Right forelimb (tissue), 1 donor: ENCODE measurements at regions not wholly inside any gene's neighbourhood (a gene's known extent, or its start where the extent isn't known, plus 50 kb on each side); places are given as distances from the start of the nearest gene placed in this dataset.
"Not testable (repeated sequence)": the region's sequence is repeated elsewhere in the genome, so short reads cannot be mapped to it uniquely, and the experiment has no call there.

Experiments used
- DNase-seq: peaks from one replicate; pipeline ENCODE4 v3.0.0-alpha.2; 2018

DNA sequence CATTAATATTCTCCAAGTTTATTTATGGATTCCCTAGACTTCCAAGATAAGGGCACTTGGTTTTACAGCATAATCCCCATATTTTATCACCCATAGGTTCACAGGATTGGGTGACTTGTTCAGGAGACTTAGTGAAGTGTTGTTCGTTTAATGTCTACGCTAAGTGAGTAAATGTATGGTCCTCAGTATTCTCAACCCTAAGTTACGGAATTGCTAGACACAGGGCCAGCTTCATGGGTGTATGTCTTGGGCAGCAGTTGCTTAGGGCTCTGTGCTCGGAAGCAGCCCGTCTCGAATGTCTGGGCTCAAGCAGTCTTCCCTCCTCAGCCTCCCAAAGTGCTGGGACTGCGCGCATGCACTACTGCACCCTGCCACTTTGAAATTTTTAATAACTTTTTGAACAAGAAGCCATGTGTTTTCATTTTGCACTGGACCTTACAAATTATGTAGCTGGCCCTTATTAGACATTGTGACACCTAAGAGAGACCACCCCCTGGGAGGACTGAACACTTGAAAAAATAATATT is 91.5 kb upstream of the ZNF217 start:
- DNase-seq = no peak

DNA sequence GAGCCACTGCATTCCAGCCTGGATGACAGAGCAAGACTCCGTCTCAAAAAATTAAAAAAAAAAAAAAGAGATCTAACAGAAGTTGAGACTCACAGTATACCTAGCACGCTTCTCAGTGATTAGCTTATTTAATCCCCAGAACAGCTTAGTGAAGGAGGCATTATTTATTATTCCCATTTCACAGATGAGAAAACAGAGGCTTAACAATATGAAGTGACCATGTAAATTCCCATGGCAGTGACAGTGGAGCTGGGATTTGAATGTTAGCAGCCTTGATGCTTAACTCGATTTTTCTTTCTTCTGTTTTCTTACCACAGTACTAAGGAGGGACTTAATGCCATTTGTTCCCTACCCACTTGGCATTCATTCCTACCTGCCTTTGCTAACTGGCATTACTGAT is 89.9 kb upstream of the ZNF217 start:
- DNase-seq = no peak

DNA sequence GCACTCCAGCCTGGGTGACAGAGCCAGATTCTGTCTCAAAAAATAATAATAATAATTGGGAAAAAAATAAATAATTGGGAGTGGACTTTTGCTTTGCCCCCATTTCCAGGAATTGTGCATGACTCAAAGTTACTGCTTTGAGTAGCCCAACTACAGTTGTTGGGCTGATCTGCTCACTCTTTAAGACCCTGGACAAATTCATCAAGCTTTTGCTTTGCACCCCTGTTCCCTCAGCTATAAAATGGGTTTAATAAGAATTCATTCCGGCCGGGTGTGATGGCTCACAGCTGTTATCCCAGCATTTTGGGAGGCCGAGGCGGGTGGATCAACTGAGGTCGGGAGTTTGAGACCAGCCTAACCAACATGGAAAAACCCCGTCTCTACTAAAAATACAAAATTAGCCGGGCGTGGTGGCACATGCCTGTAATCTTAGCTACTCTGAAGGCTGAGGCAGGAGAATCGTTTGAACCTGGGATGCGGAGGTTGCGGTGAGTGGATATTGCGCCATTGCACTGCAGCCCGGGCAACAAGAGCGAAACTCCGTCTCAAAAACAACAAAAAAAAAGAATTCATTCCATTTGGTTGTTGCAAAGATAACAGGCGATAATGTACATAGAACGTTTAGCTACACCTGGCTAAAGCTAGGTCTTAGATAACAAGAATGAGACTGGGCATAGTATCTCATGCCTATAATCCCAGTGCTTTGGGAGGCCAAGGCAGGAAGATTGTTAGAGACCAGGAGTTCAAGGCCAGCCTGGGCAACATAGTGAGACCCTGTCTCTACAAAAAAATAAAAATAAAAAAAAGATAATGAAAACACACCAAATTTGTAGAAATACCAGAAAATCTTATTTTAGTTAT is 87.9 kb upstream of the ZNF217 start:
- DNase-seq = no peak

DNA sequence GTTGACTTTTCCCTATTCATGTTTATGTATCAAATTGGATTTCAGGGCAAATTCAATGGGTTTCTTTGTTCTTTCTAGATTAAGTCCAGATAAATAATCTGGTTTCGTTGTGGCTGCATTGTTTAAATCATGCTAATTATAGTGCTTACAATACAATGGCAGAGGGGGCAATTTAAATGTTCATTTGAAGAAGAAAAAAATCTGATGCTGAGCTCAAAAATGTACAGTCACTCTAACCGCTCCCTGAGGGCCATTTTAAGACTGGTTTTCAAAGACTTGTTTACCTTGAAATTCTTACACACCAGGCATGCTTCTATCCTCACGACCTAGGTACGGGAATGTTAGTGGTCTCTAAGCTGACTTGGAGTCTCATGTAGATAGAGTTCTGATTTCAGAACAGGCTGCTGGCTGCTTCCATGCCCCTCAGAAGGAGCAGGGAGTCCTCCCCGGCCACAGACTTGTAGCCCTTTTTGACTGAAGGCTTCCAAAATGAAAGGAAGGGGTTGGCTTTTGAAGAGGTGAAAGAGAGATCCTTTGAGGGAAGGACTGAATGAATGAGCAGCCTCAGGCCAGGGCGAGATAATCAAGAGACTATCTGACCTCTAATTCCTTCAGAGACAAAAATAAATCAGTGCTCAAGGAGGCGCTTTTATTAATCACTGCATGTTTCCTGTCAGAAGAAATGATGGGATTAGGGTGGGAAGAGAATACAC is 86.1 kb upstream of the ZNF217 start:
- DNase-seq = no peak

DNA sequence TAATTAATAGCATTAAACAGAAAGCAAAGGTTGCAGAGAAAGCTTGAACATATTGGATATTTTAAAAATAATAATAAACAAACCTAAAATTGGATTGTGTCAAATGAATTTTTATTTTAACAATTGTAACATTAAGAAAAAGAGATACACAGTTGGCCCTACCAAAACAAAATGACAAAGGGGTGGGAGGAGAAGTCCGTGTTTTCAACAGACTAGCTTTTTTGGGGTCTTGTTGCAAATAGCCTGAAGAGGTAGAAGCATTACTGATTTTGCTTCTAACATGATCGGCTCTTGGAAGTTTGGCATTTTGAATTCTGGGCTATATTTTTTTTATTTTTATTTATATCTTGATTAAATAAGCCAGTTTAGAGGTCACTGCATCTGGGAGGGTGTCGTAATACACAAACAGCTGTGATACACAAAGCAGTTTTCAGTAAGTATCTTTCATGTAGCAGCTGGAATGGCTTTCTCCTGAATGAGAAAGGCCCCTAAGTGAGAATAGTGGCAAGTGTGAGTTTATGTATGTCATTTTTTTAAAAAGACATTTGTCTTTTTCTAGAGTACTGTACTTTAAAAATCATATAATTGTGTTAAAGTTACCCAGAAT is 85.5 kb upstream of the ZNF217 start:
- no peak for DNase-seq

DNA sequence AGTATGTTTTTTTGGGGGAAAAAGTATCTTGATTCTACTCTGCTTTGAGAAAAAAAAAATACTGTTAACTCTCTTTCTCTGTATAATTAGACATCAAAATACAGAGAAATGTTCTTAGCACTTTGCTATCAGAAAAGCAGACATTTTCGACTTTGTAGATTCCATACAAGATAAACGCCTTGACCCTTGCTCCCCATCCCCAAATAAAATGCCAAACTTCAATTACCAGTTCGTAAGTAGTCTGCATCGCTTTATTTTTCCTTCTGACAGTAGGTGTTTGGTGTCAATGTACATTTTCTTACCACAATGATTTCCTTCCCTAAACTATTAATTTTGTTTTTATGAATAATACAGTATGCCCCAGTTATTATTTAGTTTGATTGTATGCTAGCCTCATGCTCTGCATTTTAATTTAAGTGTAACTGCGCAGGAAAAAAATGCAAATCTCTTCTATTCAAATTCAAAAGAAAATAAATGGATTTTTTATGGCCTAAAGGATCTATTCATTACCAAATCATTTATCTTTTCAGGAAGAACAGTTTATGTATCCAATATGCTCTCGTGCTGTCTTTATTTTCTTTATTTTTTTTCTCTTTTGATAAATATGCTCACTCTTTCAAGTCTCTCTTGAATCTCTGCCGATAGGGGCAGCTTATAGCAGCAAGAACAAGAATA is 84.8 kb upstream of the ZNF217 start:
- DNase-seq = no peak

DNA sequence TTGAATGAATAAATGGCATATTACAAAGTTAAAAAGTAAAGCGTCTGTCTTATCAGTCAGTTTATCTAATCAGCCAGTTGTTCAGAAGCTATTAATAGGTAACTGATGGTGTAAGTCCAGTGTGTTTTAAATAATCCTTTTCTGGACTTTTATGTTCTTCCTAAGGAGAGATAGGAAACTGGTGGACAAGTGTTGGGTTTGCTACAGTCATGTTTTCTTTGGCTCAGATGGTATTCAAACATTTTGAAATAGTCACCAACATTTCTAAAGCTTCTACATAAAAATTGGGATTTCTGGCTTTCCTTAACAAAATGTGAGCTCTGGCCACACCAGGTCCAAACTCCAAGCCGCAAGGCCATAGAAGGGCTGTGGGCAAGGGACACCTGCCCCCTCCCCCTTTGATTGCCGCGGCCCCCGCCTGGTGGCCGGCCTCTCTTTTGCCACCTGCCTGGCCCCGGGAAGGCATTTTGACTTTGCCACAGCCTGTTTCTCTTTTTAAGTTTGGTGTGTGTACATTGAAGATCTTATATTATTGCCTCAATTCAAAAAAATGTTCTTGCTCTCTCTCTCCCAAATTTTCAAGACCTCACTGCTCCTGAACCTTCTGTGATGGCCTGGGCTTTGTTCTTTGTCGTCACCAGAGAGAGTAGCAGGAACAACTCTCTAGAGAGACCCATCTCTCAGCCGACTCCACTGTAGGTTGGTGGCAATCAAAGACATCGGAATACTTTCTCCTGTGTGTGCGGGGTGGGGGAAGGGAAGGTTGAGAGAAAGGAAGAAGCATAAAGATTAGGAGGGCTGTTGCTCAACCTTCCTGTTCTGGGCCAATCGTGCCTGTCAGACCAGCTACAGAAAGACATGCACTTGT is 84.0 kb upstream of the ZNF217 start:
- DNase-seq = no peak

DNA sequence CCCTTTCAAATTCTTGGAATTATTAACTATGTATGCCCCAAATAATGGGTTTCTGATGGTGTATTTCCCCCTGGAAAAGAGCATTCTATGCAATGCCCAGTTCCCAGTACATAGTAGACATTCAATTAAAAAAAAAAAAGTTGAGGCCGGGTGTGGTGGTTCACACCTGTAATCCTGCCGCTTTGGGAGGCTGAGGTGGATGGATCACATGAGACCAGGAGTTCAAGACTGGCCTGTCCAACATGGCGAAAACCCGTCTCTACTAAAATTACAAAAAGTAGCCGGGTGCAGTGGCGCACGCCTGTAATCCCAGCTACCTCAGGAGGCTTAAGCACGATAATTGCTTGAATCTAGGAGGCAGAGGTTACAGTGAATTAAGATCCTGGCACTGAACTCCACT is 83.3 kb upstream of the ZNF217 start:
- DNase-seq = no peak

DNA sequence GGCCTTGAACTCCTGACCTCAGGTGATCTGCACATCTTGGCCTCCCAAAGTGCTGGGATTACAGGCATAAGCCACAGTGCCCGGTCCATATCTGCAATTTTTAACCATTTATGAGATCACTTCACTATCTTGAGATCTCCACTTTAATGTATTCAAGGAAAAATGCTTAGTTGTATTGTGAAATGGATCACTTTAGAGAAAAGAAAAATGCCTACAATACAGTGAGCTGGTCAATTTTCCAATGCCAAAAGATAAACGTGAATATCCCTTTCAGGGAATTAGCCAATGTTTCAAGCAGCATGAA is 82.8 kb upstream of the ZNF217 start:
- DNase-seq = no peak

DNA sequence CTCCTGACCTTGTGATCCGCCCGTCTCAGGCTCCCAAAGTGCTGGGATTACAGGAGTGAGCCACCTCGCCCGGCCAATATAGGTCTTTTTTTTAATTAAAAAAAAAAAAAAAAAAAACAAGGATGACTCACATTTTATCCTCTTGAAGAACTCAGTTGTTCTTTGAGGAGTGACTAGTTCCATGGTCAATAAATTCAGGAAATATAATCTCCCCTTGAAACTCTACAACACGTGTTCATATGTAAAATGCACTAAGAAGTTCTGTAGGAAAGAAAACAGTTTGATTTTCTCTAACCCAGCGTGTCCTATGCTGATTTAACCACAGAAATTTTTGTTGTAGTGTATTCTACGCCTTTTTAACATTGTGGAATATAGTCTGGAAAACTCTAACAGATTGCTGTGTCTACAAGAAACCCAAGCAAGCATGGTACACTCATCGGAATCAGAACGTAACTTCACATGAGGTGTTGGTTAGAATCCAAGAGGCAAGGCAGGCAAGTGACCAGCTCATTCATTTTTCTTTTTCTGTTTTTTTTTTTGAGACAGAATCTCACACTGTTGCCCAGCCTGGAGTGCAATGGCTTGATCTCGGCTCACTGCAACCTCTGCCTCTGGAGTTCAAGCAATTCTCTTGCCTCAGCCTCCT is 79.0 kb upstream of the ZNF217 start:
- no peak for DNase-seq

DNA sequence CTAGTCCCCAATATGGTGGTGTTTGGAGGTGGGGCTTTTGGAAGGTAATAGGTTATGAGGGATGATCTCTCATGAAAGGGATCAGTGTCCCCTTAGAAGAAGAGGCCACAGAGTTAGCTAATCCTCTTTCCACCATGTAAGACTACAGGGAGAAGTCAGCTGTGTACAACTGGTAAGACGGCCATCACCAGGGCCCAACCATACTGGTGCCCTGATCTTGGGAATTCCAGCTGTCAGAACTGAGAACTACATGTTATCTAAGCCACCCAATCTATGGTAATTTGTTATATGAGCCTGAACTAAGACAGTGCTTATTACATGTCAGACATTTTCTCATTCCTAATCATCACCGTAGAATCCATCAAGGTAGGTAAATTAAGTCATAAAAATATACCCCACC is 77.7 kb upstream of the ZNF217 start:
- no peak for DNase-seq

DNA sequence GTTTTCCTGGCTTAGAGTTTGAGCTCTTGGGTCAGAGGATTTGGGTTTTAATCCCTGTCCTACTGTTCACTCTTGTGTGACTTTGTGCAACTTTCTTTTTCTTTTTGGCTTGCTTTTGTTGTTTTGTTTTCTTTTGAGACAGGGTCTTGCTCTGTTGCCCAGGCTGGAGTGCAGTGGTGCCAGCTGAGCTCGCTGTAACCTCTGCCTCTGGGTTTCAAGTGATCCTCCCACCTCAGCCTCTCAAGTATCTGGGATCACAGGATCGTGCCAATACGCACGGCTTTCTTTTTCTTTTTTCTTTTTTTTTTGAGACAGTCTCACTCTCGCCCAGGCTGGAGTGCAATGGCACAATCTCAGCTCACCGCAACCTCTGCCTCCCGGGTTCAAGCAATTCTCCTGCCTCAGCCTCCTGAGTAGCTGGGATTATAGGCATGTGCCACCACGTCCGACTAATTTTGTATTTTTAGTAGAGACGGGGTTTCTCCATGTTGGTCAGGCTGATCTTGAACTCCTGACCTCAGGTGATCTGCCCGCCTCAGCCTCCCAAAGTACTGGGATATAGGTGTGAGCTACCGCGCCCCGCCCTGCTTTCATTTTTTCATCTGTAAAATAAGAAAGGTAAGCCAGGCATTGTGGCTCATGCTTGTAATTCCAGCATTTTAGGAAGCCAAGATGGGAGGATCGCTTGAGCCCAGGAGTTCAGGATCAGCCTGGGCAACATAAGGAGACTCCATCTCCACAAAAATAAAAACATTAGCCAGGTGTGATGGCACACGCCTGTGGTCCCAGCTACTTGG is 76.1 kb upstream of the ZNF217 start:
- not testable (repeated sequence) for DNase-seq

DNA sequence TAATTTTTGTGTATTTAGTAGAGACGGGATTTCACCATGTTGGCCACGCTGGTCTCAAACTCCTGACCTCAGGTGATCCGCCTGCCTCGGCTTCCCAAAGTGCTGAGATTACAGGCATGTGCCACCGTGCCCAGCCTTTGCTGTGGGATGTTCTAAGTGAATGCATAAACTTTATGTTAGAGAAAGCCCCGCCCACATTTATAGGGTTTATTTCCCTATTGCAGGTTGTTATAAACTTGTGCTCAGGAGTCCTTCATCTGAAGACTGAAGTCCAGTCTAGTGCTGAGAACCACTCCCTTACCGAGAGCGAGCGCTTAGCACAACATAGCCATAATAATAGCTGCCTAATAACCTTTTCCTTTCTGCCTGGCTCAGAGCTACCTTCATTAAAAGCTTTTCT is 75.4 kb upstream of the ZNF217 start:
- no peak for DNase-seq

DNA sequence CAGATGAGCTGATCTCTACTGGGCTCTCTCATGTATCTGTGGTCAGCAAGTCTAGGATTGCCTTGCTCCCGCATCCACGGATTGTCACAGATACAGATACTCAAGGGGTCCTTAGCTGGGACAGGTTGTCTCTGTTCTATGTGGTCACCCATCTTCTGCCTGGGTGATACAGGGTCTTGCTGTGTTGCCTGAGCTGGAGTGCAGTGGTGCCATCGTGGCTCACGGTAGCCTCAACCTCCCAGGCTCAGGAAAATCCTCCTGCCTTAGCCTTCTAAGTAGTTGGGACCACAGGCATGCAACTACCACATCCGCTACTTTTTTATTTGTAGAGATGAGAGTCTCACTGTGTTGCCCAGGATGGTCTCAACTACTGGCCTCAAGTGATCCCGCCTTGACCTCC is 72.5 kb upstream of the ZNF217 start:
- DNase-seq = no peak

DNA sequence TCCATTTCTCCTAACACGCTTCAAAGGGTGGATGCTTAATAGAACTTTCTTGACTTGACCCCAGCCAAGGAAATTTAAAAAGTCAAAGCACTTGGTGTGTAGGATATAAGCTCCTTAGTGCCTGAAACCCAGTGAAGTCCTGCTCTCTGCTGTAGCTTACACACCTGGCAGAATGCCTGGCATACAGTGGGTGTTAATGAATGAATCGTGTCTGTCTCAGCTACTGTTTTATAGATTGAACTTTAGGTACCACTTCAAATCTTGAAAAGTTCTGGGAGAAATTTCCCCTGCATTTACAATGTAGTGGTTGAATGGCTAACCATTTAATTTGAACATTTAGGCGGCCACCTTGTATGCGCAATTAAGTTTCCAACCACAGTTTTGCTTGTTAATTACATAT is 70.5 kb upstream of the ZNF217 start:
- no peak for DNase-seq

DNA sequence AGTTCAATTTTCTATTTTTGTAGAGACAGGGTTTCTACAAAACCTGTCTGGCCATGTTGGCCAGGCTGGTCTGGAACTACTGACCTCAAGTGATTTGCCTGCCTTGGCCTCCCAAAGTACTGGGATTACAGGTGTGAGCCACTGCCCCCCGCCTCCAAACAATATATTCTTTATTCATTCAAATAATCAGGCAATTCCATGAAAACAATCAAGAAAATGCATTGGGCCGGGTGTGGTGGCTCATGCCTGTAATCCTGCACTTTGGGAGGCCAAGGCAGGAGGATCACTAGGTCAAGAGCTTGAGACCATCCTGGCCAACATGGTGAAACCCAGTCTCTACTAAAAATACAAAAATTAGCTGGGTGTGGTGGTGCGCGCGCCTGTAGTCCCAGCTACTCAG is 69.9 kb upstream of the ZNF217 start:
- DNase-seq = not testable (repeated sequence)

DNA sequence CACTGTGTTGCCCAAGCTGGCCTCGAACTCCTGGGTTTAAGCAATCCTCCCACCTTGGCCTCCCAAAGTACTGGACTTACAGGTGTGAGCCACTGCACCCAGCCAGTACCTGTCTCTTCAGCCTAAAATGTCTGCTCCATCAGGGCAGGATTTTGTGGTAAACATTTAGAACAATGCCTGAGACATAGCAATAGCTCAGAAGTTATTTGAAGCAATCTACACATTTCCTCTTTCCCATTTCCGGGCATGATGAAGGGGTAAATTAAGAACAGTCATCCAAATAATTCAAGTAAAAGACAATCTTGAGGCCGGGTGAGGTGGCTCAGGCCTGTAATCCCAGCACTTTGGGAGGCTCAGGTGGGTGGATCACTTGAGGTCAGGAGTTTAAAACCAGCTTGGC is 69.0 kb upstream of the ZNF217 start:
- DNase-seq = no peak

DNA sequence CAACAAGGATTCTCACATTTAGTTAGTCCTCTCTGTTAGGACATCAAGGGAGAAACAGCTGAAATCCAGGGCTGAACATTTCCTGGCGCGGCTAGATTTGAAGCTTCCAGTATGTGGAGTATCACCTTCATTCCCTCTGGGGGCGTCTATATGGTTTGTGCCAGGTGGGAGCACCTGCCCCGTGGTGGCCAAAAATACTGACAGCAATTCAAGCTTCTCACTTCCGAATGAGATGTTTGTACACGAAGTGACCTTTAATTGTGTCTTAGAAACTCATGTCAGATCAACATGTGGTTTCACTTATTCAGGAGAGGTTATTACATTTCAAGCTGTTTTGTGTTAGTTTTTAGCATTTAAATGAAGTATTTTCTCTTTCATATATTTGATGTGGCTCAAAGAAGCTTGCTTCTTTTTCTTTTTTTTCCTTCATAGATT is 67.3 kb upstream of the ZNF217 start:
- DNase-seq = peak; percentile 73

DNA sequence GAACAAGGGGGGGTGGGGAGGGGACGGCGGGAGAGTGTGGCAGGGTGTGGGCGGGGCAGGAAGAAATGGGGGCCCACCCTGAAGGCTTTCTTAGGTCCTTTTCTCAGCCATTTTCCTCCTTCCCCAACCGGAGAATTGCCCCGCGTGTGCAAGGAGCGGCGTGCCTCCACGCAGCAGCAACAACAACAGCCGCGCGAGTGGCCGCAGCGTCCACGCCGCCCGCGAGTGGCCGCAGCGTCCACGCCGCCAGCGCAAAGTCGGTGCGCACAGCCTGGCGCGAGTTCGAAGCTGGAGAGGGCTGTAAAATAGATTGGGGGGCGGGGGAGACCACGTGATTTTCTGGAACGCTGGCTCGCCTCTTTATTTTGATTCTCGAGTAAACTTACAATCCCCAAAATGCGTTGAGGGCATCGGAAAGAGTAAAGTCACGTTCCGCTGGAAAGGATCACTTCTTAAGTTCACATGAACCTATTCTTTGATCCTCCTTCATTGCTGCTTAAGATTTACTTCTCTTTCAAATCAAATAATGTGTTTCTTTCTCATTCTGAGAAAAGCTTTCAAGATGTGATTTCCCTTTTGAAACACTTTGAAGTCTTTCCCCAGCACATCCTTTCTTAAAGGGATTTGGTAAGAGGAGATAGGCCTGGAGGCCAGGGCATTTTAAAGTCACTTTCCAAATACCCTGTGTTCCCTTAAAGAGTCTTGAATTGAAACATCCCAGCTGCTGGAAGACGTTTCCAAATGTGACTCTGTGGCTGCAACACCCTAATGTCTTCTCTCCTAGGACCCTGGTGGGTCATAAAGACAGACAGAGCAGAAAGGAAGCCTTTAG is 66.7 kb upstream of the ZNF217 start:
- peak; percentile 76 for DNase-seq

DNA sequence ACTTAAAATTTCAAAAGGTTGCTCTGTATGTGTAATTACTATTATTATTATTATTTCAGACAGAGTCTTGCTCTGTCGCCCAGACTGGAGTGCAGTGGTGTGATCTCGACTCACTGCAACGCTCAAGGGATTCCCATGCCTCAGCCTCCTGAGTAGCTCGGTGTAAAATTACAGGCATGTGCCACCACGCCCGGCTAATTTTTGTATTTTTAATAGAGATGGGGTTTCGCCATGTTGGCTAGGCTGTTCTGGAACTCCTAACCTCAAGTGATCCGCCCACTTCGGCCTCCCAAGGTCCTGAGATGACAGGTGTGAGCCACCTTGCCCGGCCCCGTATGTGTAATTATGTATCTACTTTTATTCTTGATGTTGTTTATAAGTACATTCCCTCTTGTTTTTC is 65.3 kb upstream of the ZNF217 start:
- no peak for DNase-seq
